ENCODE measurements at regions not wholly inside any gene's neighbourhood (a gene's known extent, or its start where the extent isn't known, plus 50 kb on each side); places are given as distances from the start of the nearest gene placed in this dataset.
"Not testable (repeated sequence)": the region's sequence is repeated elsewhere in the genome, so short reads cannot be mapped to it uniquely, and the experiment has no call there.

DNA sequence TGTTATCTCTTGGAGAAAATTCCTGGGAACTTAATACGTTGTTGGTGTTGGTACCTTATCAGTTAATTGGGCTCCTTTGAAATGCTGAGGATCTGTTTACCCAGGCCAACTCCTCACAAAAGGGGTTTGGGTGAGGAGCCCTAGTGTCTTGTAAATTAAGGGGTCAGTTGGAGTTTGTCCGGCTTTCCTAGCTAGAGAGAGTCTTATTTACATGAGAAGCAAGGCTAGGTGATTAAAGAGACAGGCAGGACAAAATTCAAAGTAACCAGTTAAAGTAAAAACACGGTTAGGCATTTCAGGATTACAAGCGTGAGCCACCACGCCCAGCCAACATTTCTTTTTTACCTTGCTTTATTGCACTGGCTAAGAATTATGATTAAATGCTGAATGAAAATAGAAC is 1178.9 kb upstream of the CRIM1 start:
- TF ChIP-seq, protein P1, sequence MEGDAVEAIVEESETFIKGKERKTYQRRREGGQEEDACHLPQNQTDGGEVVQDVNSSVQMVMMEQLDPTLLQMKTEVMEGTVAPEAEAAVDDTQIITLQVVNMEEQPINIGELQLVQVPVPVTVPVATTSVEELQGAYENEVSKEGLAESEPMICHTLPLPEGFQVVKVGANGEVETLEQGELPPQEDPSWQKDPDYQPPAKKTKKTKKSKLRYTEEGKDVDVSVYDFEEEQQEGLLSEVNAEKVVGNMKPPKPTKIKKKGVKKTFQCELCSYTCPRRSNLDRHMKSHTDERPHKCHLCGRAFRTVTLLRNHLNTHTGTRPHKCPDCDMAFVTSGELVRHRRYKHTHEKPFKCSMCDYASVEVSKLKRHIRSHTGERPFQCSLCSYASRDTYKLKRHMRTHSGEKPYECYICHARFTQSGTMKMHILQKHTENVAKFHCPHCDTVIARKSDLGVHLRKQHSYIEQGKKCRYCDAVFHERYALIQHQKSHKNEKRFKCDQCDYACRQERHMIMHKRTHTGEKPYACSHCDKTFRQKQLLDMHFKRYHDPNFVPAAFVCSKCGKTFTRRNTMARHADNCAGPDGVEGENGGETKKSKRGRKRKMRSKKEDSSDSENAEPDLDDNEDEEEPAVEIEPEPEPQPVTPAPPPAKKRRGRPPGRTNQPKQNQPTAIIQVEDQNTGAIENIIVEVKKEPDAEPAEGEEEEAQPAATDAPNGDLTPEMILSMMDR (conservative IDR thresholded peaks at IDR 0.05; ENCODE audit: low read length): not testable (repeated sequence)
- not testable (repeated sequence) for TF ChIP-seq EZH2phosphoT487 (IDR thresholded peaks at IDR 0.05; ENCODE audit: borderline replicate concordance, low read depth, low read length)

All from OCI-LY7 (cell line).